HepG2 (cell line): ENCODE measurements at regions not wholly inside any gene's neighbourhood (a gene's known extent, or its start where the extent isn't known, plus 50 kb on each side); places are given as distances from the start of the nearest gene placed in this dataset.

Experiments
- CEBPB ChIP-seq: IDR thresholded peaks from 2 replicates; pipeline ENCODE4 v1.6.1; 2011; ENCODE audit warnings: low read depth, low read length, improper control_type of control experiment, borderline replicate concordance
- EZH2 ChIP-seq: conservative IDR thresholded peaks from 2 replicates; pipeline ENCODE4 v1.6.1; 2012; ENCODE audit warnings: mild to moderate bottlenecking, low read depth, low read length, moderate library complexity
- KDM1A ChIP-seq: IDR thresholded peaks from 2 replicates; pipeline ENCODE4 v1.6.1; 2016; ENCODE audit warnings: missing compliant biosample characterization
- MAZ ChIP-seq, 2 experiments: sonication (generic) in 1 of 2; formaldehyde crosslinking in 1 of 2; IDR thresholded peaks; 2 replicates each; pipeline versions ENCODE4 v1.5.0 to v1.6.1; 2012 to 2020; ENCODE audit warnings: low read depth in 2 of 2, mild to moderate bottlenecking in 2 of 2, borderline replicate concordance in 1 of 2, improper control_type of control experiment in 1 of 2, low read length in 1 of 2, missing genetic modification reagents in 1 of 2, moderate library complexity in 1 of 2
- NR2C2 ChIP-seq: sonication (generic); formaldehyde crosslinking; IDR thresholded peaks from 2 replicates; pipeline ENCODE4 v1.4.0; 2020; ENCODE audit warnings: missing genetic modification reagents, mild to moderate bottlenecking, moderate library complexity, borderline replicate concordance
- SIN3A ChIP-seq: IDR thresholded peaks from 2 replicates; pipeline ENCODE4 v1.6.1; 2011; ENCODE audit warnings: low read depth, mild to moderate bottlenecking, control low read depth, low read length, borderline replicate concordance
- SMARCC2 ChIP-seq: fragments of 450-650 bp; IDR thresholded peaks from 2 replicates; pipeline ENCODE4 v1.6.1; 2017; ENCODE audit warnings: antibody characterized with exemption, mild to moderate bottlenecking
- TAF1 ChIP-seq: sonication (generic); formaldehyde crosslinking; IDR thresholded peaks from 2 replicates; pipeline ENCODE4 v1.4.0; 2020; ENCODE audit warnings: missing genetic modification reagents
- ZNF121 ChIP-seq: sonication (generic); formaldehyde crosslinking; IDR thresholded peaks from 2 replicates; pipeline ENCODE4 v1.5.0; 2020; ENCODE audit warnings: mild to moderate bottlenecking, missing genetic modification reagents
- ZNF792 ChIP-seq: IDR thresholded peaks from 2 replicates; pipeline ENCODE4 v1.6.1; 2016
- TF ChIP-seq, protein P1 (sequence below): sonication (generic); formaldehyde crosslinking; IDR thresholded peaks from 2 replicates; pipeline ENCODE4 v1.4.0; 2020; ENCODE audit warnings: missing genetic modification reagents
- TF ChIP-seq, protein P2 (sequence below): sonication (generic); formaldehyde crosslinking; IDR thresholded peaks from 2 replicates; pipeline ENCODE4 v1.5.0; 2020; ENCODE audit warnings: mild to moderate bottlenecking, missing genetic modification reagents, moderate library complexity
- TF ChIP-seq, protein P3 (sequence below): sonication (generic); formaldehyde crosslinking; IDR thresholded peaks from 2 replicates; pipeline ENCODE4 v1.9.0; 2022; ENCODE audit warnings: missing genetic modification reagents, mild to moderate bottlenecking, borderline replicate concordance

DNA sequence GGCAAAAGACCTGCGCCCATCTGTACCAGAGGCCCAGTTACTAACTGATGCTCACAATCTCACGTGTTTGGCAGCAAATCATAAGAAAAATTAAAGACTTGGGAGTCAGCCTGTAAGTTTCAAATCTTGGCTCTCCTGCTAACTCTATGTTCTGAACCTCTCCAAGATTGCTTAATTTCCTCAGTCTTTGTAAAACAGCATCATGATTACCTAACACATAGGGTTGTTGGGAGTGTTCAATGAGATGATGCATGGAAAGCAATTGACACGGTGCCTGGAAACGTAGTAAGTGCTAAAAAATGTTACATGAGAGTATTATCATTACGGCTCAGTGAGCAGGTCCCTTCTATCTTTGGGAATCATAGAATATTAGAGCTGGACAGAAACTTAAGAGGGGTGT, 497.6 kb upstream of the TCF4 start:
- TF ChIP-seq SIN3A (no peak), KDM1A (no peak), ZNF121 (CRISPR knock-in tag) (no peak), SMARCC2 (no peak), CEBPB (no peak), TAF1 (no peak), ZNF792 (CRISPR knock-in tag) (no peak), EZH2 (no peak), NR2C2 (CRISPR knock-in tag) (no peak), MAZ (IDR thresholded peaks at IDR 0.05; ENCODE audit: borderline replicate concordance, low read depth, low read length) (no peak), MAZ (CRISPR knock-in tag; IDR thresholded peaks at IDR 0.05; ENCODE audit: low read depth) (no peak)
- TF ChIP-seq, protein P1, sequence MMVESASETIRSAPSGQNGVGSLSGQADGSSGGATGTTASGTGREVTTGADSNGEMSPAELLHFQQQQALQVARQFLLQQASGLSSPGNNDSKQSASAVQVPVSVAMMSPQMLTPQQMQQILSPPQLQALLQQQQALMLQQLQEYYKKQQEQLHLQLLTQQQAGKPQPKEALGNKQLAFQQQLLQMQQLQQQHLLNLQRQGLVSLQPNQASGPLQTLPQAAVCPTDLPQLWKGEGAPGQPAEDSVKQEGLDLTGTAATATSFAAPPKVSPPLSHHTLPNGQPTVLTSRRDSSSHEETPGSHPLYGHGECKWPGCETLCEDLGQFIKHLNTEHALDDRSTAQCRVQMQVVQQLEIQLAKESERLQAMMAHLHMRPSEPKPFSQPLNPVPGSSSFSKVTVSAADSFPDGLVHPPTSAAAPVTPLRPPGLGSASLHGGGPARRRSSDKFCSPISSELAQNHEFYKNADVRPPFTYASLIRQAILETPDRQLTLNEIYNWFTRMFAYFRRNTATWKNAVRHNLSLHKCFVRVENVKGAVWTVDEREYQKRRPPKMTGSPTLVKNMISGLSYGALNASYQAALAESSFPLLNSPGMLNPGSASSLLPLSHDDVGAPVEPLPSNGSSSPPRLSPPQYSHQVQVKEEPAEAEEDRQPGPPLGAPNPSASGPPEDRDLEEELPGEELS (CRISPR knock-in tag), result no peak
- TF ChIP-seq, protein P2, sequence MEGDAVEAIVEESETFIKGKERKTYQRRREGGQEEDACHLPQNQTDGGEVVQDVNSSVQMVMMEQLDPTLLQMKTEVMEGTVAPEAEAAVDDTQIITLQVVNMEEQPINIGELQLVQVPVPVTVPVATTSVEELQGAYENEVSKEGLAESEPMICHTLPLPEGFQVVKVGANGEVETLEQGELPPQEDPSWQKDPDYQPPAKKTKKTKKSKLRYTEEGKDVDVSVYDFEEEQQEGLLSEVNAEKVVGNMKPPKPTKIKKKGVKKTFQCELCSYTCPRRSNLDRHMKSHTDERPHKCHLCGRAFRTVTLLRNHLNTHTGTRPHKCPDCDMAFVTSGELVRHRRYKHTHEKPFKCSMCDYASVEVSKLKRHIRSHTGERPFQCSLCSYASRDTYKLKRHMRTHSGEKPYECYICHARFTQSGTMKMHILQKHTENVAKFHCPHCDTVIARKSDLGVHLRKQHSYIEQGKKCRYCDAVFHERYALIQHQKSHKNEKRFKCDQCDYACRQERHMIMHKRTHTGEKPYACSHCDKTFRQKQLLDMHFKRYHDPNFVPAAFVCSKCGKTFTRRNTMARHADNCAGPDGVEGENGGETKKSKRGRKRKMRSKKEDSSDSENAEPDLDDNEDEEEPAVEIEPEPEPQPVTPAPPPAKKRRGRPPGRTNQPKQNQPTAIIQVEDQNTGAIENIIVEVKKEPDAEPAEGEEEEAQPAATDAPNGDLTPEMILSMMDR (CRISPR knock-in tag), result no peak
- TF ChIP-seq, protein P3, sequence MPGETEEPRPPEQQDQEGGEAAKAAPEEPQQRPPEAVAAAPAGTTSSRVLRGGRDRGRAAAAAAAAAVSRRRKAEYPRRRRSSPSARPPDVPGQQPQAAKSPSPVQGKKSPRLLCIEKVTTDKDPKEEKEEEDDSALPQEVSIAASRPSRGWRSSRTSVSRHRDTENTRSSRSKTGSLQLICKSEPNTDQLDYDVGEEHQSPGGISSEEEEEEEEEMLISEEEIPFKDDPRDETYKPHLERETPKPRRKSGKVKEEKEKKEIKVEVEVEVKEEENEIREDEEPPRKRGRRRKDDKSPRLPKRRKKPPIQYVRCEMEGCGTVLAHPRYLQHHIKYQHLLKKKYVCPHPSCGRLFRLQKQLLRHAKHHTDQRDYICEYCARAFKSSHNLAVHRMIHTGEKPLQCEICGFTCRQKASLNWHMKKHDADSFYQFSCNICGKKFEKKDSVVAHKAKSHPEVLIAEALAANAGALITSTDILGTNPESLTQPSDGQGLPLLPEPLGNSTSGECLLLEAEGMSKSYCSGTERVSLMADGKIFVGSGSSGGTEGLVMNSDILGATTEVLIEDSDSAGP (CRISPR knock-in tag), result no peak
